ENCODE measurements at regions not wholly inside any gene's neighbourhood (a gene's known extent, or its start where the extent isn't known, plus 50 kb on each side); places are given as distances from the start of the nearest gene placed in this dataset.

DNA sequence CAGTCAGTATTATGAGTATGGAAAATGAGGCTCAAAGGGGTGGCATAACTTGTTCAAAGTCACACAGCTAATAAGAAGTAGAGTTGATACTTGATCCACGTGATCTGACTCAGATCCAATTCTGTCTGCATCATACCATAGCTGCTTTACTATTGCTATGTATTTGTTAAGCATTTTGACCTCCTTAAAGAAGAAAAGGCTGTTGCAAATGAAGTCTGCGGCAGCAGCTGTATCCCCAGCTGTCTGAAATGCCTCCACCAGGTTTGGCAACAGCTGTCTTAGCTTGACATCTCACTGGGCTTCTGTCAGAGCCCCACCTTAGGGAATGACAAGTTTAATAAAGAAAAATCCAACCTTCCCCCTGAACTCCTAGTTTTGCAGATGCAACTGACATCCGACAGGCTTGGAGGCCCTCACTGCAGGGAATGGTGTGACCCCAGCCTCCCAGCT is 75.6 kb upstream of the SLC44A1 start:
- no peak for DNase-seq
- Histone ChIP-seq H3K36me3 (no peaks in the 10 kb centered on the region), H3K4me3 (no peak overlapping the region), H3K4me1 (no peaks in the 10 kb centered on the region), H3K27ac (no peak overlapping the region), H3K9me3 (no peaks in the 10 kb centered on the region), H3K27me3 (no peaks in the 10 kb centered on the region)
- TF ChIP-seq, protein P1, sequence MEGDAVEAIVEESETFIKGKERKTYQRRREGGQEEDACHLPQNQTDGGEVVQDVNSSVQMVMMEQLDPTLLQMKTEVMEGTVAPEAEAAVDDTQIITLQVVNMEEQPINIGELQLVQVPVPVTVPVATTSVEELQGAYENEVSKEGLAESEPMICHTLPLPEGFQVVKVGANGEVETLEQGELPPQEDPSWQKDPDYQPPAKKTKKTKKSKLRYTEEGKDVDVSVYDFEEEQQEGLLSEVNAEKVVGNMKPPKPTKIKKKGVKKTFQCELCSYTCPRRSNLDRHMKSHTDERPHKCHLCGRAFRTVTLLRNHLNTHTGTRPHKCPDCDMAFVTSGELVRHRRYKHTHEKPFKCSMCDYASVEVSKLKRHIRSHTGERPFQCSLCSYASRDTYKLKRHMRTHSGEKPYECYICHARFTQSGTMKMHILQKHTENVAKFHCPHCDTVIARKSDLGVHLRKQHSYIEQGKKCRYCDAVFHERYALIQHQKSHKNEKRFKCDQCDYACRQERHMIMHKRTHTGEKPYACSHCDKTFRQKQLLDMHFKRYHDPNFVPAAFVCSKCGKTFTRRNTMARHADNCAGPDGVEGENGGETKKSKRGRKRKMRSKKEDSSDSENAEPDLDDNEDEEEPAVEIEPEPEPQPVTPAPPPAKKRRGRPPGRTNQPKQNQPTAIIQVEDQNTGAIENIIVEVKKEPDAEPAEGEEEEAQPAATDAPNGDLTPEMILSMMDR (IDR thresholded peaks at IDR 0.05), result no peak
- intact Hi-C loops (cut with DNase I; ENCODE audit: low total_unique reads), result no loop called here

DNA sequence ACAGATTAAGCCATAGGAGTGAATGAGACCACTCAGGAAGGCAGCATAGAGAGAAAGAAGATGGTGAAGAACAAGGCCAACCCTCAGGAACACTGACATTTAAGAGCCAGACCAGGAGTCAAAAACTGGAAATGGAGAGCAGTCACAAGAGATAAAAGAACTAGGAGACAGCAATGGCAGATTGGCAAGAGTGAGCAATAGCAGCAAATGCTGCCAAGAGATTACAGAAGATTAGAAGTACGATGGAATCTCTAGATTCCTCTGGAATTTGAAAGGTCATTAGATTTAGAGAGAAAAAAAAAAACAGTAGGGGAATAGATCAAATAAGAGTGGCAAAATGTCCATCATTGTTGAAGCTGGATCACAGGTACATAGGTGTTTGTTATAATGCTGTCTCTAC is 73.4 kb upstream of the SLC44A1 start:
- Histone ChIP-seq H3K27ac (no peak overlapping the region), H3K27me3 (no peaks in the 10 kb centered on the region), H3K4me1 (no peaks in the 10 kb centered on the region), H3K36me3 (no peaks in the 10 kb centered on the region), H3K9me3 (no peaks in the 10 kb centered on the region), H3K4me3 (no peak overlapping the region)
- intact Hi-C loops (cut with DNase I; ENCODE audit: low total_unique reads), result no loop called here
- DNase-seq, result no peak
- TF ChIP-seq, protein P1 (IDR thresholded peaks at IDR 0.05), result no peak

GRCh38 chr9:105171589-105171988 is 72.9 kb upstream of the SLC44A1 start:
- H3K4me1 ChIP-seq, result no peaks in the 10 kb centered on the region
- intact Hi-C loops (cut with DNase I; ENCODE audit: low total_unique reads), result no loop called here
- TF ChIP-seq, protein P1 (IDR thresholded peaks at IDR 0.05), result no peak

GRCh38 chr9:105172436-105172835 is 72.0 kb upstream of the SLC44A1 start:
- TF ChIP-seq, protein P1 (IDR thresholded peaks at IDR 0.05), result no peak
- Histone ChIP-seq H3K4me1 (no peaks in the 10 kb centered on the region), H3K4me3 (no peak overlapping the region), H3K27ac (no peak overlapping the region), H3K27me3 (no peaks in the 10 kb centered on the region), H3K36me3 (no peaks in the 10 kb centered on the region), H3K9me3 (no peaks in the 10 kb centered on the region)
- no peak for DNase-seq
- intact Hi-C loops (cut with DNase I; ENCODE audit: low total_unique reads), result no loop called here

More at GRCh38 chr9:105171589-105171988, 72.9 kb upstream of the SLC44A1 start:
- Histone ChIP-seq H3K27me3 (no peaks in the 10 kb centered on the region), H3K9me3 (no peaks in the 10 kb centered on the region), H3K4me3 (no peak overlapping the region), H3K36me3 (no peaks in the 10 kb centered on the region), H3K27ac (no peak overlapping the region)
- DNase-seq, result no peak

DNA sequence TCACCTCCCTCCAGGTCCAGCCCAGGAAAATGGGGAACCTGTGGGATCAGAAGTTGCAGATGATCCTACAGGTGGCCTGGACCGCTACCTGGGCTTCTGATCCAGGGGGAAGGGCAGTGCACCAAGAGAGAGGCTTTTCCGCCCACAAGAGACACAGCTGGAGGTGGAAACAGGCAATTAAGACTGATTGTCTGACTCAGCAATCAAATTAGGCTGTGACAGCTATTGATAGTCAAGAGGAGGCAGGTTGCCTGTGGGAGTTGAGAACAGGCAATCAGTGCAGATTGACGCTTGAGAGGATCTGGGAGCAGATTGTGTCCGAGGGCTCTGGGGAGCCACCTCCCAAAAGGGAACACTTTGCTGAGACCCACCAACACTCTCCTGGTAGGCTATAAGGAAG is 71.1 kb upstream of the SLC44A1 start:
- TF ChIP-seq, protein P1 (IDR thresholded peaks at IDR 0.05), result no peak
- Histone ChIP-seq H3K9me3 (no peaks in the 10 kb centered on the region), H3K27me3 (no peaks in the 10 kb centered on the region), H3K4me1 (no peaks in the 10 kb centered on the region), H3K27ac (no peak overlapping the region), H3K4me3 (no peak overlapping the region), H3K36me3 (no peaks in the 10 kb centered on the region)
- intact Hi-C loops (cut with DNase I; ENCODE audit: low total_unique reads), result no loop called here
- no peak for DNase-seq

DNA sequence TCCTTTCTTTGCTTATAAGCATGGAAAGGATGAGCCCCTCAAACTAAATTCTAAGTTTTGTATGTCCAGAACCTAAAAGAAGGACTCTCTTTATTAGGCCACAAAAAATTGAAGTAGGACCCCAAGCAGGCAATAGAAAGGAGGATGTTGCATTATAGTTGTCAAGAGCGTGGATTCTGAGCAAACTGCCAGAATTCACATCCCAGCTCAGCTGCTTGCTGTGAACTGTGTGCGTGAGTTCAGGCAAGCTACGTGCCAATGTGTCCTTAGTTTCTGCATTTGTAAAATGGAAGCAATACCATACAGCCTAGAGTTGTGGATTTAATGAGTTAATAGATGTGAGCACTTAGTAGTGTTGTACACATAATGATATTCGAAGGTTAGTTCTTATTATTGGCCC is 70.6 kb upstream of the SLC44A1 start:
- H3K4me1 ChIP-seq, result no peaks in the 10 kb centered on the region
- no peaks in the 10 kb centered on the region for H3K36me3 ChIP-seq
- TF ChIP-seq, protein P1 (IDR thresholded peaks at IDR 0.05), result no peak
- H3K4me3 ChIP-seq, result no peak overlapping the region
- H3K27ac ChIP-seq, result no peak overlapping the region
- DNase-seq, result no peak
- intact Hi-C loops (cut with DNase I; ENCODE audit: low total_unique reads), result no loop called here
- no peaks in the 10 kb centered on the region for H3K9me3 ChIP-seq
- H3K27me3 ChIP-seq, result no peaks in the 10 kb centered on the region
